ENCODE measurements at regions not wholly inside any gene's neighbourhood (a gene's known extent, or its start where the extent isn't known, plus 50 kb on each side); places are given as distances from the start of the nearest gene placed in this dataset.

DNA sequence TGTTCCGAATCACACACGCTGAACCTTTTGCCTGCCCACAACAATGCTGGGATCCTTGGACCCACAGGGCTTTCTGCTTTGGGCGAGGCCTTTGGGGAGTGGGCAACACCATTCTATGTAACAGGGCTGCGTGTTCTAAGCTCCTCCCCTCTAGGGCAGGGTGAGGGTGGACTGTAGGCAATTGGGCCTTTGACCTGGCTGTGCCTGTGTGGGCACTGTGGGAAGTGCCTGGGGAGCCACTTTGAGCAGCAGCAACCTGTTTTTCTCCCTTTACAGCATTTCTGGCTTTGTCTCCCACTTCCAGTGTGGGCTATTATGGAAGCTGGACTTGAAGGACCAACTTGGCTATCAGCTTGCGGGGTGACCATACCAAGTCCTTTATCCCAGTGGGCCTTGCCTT, 128.9 kb upstream of the WSCD1 start:
- TF ChIP-seq EZH2 (optimal IDR thresholded peaks at IDR 0.05; ENCODE audit: low read depth, low read length) = no peak
- TF ChIP-seq, protein P1, sequence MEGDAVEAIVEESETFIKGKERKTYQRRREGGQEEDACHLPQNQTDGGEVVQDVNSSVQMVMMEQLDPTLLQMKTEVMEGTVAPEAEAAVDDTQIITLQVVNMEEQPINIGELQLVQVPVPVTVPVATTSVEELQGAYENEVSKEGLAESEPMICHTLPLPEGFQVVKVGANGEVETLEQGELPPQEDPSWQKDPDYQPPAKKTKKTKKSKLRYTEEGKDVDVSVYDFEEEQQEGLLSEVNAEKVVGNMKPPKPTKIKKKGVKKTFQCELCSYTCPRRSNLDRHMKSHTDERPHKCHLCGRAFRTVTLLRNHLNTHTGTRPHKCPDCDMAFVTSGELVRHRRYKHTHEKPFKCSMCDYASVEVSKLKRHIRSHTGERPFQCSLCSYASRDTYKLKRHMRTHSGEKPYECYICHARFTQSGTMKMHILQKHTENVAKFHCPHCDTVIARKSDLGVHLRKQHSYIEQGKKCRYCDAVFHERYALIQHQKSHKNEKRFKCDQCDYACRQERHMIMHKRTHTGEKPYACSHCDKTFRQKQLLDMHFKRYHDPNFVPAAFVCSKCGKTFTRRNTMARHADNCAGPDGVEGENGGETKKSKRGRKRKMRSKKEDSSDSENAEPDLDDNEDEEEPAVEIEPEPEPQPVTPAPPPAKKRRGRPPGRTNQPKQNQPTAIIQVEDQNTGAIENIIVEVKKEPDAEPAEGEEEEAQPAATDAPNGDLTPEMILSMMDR (IDR thresholded peaks at IDR 0.05; ENCODE audit: low read length) = no peak
- TF ChIP-seq EZH2phosphoT487 (IDR thresholded peaks at IDR 0.05; ENCODE audit: low read length) = no peak
